CD4-positive, alpha-beta memory T cell (primary cell): ENCODE measurements at regions not wholly inside any gene's neighbourhood (a gene's known extent, or its start where the extent isn't known, plus 50 kb on each side); places are given as distances from the start of the nearest gene placed in this dataset.
"Not testable (repeated sequence)": the region's sequence is repeated elsewhere in the genome, so short reads cannot be mapped to it uniquely, and the experiment has no call there.

Source experiments
- CTCF ChIA-PET: fragments of 350-600 bp; sonication (Branson Sonifier 250); formaldehyde crosslinking; loops from one replicate; lab custom pipeline; 2021; ENCODE audit warnings: inconsistent platforms; ENCODE audit not compliant: partially characterized antibody; lab: Charles Lee
- POLR2A ChIA-PET: fragments of 350-600 bp; sonication (Branson Sonifier 250); formaldehyde crosslinking; loops from one replicate; lab custom pipeline; 2021; ENCODE audit not compliant: partially characterized antibody; lab: Charles Lee
- DNase-seq, 5 donors: peaks; one replicate each; pipeline versions ENCODE4 v3.0.0 to v3.0.0-alpha.2; 2020 to 2022; ENCODE audit warnings: mixed read lengths in 1 of 5
- H3K27ac ChIP-seq: one replicate; pipeline ENCODE4 v1.7.0; 2013; ENCODE audit warnings: low read depth, low read length
- H3K27me3 ChIP-seq: 2 replicates; pipeline ENCODE4 v1.7.0; 2013; ENCODE audit warnings: mild to moderate bottlenecking, low read length, moderate library complexity; ENCODE audit not compliant: insufficient read depth
- H3K36me3 ChIP-seq: 2 replicates; pipeline ENCODE4 v1.7.0; 2013; ENCODE audit warnings: mild to moderate bottlenecking, low read length, moderate library complexity; ENCODE audit not compliant: insufficient read depth
- H3K4me1 ChIP-seq: 2 replicates; pipeline ENCODE4 v1.7.0; 2013; ENCODE audit warnings: mild to moderate bottlenecking, low read length, moderate library complexity; ENCODE audit not compliant: insufficient read depth
- H3K4me3 ChIP-seq, 2 donors: one replicate each; pipeline ENCODE4 v1.7.0; 2013; ENCODE audit warnings: low read length in 2 of 2, mild to moderate bottlenecking in 1 of 2
- H3K9me3 ChIP-seq, 2 donors: one replicate each; pipeline ENCODE4 v1.7.0; 2013; ENCODE audit warnings: low read length in 2 of 2, control low read depth in 1 of 2; ENCODE audit not compliant: control insufficient read depth in 1 of 2
- H3K27ac Mint-ChIP-seq, 7 donors: one replicate each; pipeline ENCODE4 v1.8.0; 2020 to 2021; ENCODE audit warnings: mixed read lengths in 7 of 7, mild to moderate bottlenecking in 6 of 7, inconsistent platforms in 3 of 7, moderate library complexity in 3 of 7
- H3K27me3 Mint-ChIP-seq, 2 donors: one replicate each; pipeline ENCODE4 v1.8.0; 2020 to 2021; ENCODE audit warnings: mixed read lengths in 2 of 2
- H3K36me3 Mint-ChIP-seq, 2 donors: one replicate each; pipeline ENCODE4 v1.8.0; 2020 to 2021; ENCODE audit warnings: mixed read lengths in 2 of 2, inconsistent platforms in 1 of 2, mild to moderate bottlenecking in 1 of 2
- H3K4me1 Mint-ChIP-seq, 4 donors: one replicate each; pipeline ENCODE4 v1.8.0; 2020 to 2021; ENCODE audit warnings: mixed read lengths in 4 of 4, mild to moderate bottlenecking in 1 of 4
- H3K4me3 Mint-ChIP-seq, 8 donors: one replicate each; pipeline ENCODE4 v1.8.0; 2020 to 2021; ENCODE audit warnings: mixed read lengths in 8 of 8, mild to moderate bottlenecking in 7 of 8, moderate library complexity in 6 of 8, inconsistent platforms in 3 of 8
- H3K9me3 Mint-ChIP-seq, 8 donors: one replicate each; pipeline ENCODE4 v1.8.0; 2020 to 2021; ENCODE audit warnings: mixed read lengths in 8 of 8, mild to moderate bottlenecking in 5 of 8, inconsistent platforms in 3 of 8, moderate library complexity in 1 of 8
- intact Hi-C: fragments of 100-400 bp; cut with micrococcal nuclease; formaldehyde crosslinking; loops from one replicate; pipeline ENCODE4 v1.15.1; 2023

- H3K27ac Mint-ChIP-seq, H3K4me3 ChIP-seq, H3K27me3 Mint-ChIP-seq, CTCF ChIA-PET, H3K27ac ChIP-seq, intact Hi-C loops, H3K9me3 ChIP-seq, POLR2A ChIA-PET, H3K4me1 ChIP-seq, H3K4me3 Mint-ChIP-seq, DNase-seq, H3K9me3 Mint-ChIP-seq, H3K4me1 Mint-ChIP-seq, H3K36me3 Mint-ChIP-seq, H3K27me3 ChIP-seq, H3K36me3 ChIP-seq: not testable (repeated sequence)
These were observed 155.0 kb downstream of the THBS2 start for GRCh38 chr6:169098651-169099050.

- Histone ChIP-seq H3K36me3 (no peaks in the 10 kb centered on the region), H3K4me1 (no peaks in the 10 kb centered on the region), H3K4me3 (no peak overlapping the region), H3K9me3 (no peaks in the 10 kb centered on the region), H3K27me3 (no peaks in the 10 kb centered on the region), H3K27ac (no peak overlapping the region)
- Mint-ChIP-seq H3K4me1 (no peaks in the 10 kb centered on the region), H3K36me3 (no peaks in the 10 kb centered on the region), H3K27me3 (peaks cover 0 to 3% of the 10 kb centered on the region in 2 donors), H3K27ac (no peak overlapping the region), H3K9me3 (peaks cover 0 to 5% (median 0%) of the 10 kb centered on the region in 8 donors), H3K4me3 (no peak overlapping the region)
- no peak for DNase-seq
- intact Hi-C loops = no loop called here
- ChIA-PET POLR2A (no interaction called here), CTCF (no interaction called here)
These were observed 155.5 kb downstream of the THBS2 start for GRCh38 chr6:169098116-169098515.

GRCh38 chr6:169097381-169097959, 156.2 kb downstream of the THBS2 start:
- no peaks in the 10 kb centered on the region for H3K27me3 ChIP-seq
- H3K36me3 ChIP-seq = no peaks in the 10 kb centered on the region
- Mint-ChIP-seq H3K4me1 (no peaks in the 10 kb centered on the region), H3K27me3 (peaks cover 0 to 3% of the 10 kb centered on the region in 2 donors), H3K9me3 (peaks cover 0 to 9% (median under 1%) of the 10 kb centered on the region in 8 donors), H3K27ac (no peak overlapping the region), H3K4me3 (no peak overlapping the region), H3K36me3 (no peaks in the 10 kb centered on the region)
- POLR2A ChIA-PET = no interaction called here
- DNase-seq = no peak
- CTCF ChIA-PET = no interaction called here
- no peaks in the 10 kb centered on the region for H3K4me1 ChIP-seq
- H3K4me3 ChIP-seq = no peak overlapping the region
- H3K9me3 ChIP-seq = no peaks in the 10 kb centered on the region
- H3K27ac ChIP-seq = no peak overlapping the region
- intact Hi-C loops = no loop called here

- H3K9me3 Mint-ChIP-seq = peaks cover 0 to 14% (median 9%) of the 10 kb centered on the region in 8 donors
- no peak overlapping the region for H3K27ac Mint-ChIP-seq
- Histone ChIP-seq H3K4me1 (no peaks in the 10 kb centered on the region), H3K36me3 (no peaks in the 10 kb centered on the region), H3K27ac (no peak overlapping the region), H3K4me3 (no peak overlapping the region), H3K9me3 (no peaks in the 10 kb centered on the region), H3K27me3 (no peaks in the 10 kb centered on the region)
- intact Hi-C loops = no loop called here
- no peaks in the 10 kb centered on the region for H3K36me3 Mint-ChIP-seq
- no peak for DNase-seq
- ChIA-PET POLR2A (no interaction called here), CTCF (no interaction called here)
- peaks cover 0 to 3% of the 10 kb centered on the region in 2 donors for H3K27me3 Mint-ChIP-seq
- H3K4me1 Mint-ChIP-seq = no peaks in the 10 kb centered on the region
- H3K4me3 Mint-ChIP-seq = no peak overlapping the region
These were observed 157.3 kb downstream of the THBS2 start for GRCh38 chr6:169096388-169096787.

- Mint-ChIP-seq H3K9me3 (peaks cover 0 to 22% (median 14%) of the 10 kb centered on the region in 8 donors), H3K27ac (no peak overlapping the region), H3K27me3 (peaks cover 0 to 3% of the 10 kb centered on the region in 2 donors), H3K4me3 (no peak overlapping the region), H3K4me1 (no peaks in the 10 kb centered on the region), H3K36me3 (peaks cover 0 to 1% of the 10 kb centered on the region in 2 donors)
- no peak overlapping the region for H3K27ac ChIP-seq
- no peaks in the 10 kb centered on the region for H3K36me3 ChIP-seq
- no peak overlapping the region for H3K4me3 ChIP-seq
- peaks cover 0 to 4% of the 10 kb centered on the region in 2 donors for H3K9me3 ChIP-seq
- no peaks in the 10 kb centered on the region for H3K27me3 ChIP-seq
- intact Hi-C loops = no loop called here
- ChIA-PET POLR2A (no interaction called here), CTCF (no interaction called here)
- DNase-seq = no peak
- H3K4me1 ChIP-seq = no peaks in the 10 kb centered on the region
These were observed 158.5 kb downstream of the THBS2 start for GRCh38 chr6:169095153-169095552.

- Mint-ChIP-seq H3K9me3 (peaks cover 2 to 28% (median 19%) of the 10 kb centered on the region in 8 donors), H3K36me3 (peaks cover 0 to 4% of the 10 kb centered on the region in 2 donors), H3K4me3 (no peak overlapping the region), H3K27me3 (peaks cover 0 to 3% of the 10 kb centered on the region in 2 donors), H3K4me1 (no peaks in the 10 kb centered on the region), H3K27ac (no peak overlapping the region)
- H3K36me3 ChIP-seq = no peaks in the 10 kb centered on the region
- POLR2A ChIA-PET = no interaction called here
- CTCF ChIA-PET = no interaction called here
- DNase-seq = no peak
- H3K9me3 ChIP-seq = peaks cover 0 to 4% of the 10 kb centered on the region in 2 donors
- H3K27me3 ChIP-seq = no peaks in the 10 kb centered on the region
- H3K27ac ChIP-seq = no peak overlapping the region
- no peaks in the 10 kb centered on the region for H3K4me1 ChIP-seq
- intact Hi-C loops = no loop called here
- no peak overlapping the region for H3K4me3 ChIP-seq
These were observed 159.1 kb downstream of the THBS2 start for GRCh38 chr6:169094552-169094950.

- DNase-seq = no peak
- intact Hi-C loops = no loop called here
- POLR2A ChIA-PET = no interaction called here
- H3K27me3 ChIP-seq = no peaks in the 10 kb centered on the region
- Mint-ChIP-seq H3K4me1 (no peaks in the 10 kb centered on the region), H3K36me3 (peaks cover 0 to 4% of the 10 kb centered on the region in 2 donors), H3K9me3 (peaks cover 2 to 29% (median 20%) of the 10 kb centered on the region in 8 donors), H3K4me3 (no peak overlapping the region), H3K27ac (no peak overlapping the region), H3K27me3 (peaks cover 0 to 3% of the 10 kb centered on the region in 2 donors)
- H3K4me1 ChIP-seq = no peaks in the 10 kb centered on the region
- CTCF ChIA-PET = interaction anchor here (1.6 kb wide), 1 partner anchor 12 kb away, joined by 4 read pairs; no protein-coding TSS in a partner anchor
- H3K9me3 ChIP-seq = peaks cover 0 to 4% of the 10 kb centered on the region in 2 donors
- no peak overlapping the region for H3K27ac ChIP-seq
- H3K36me3 ChIP-seq = no peaks in the 10 kb centered on the region
- no peak overlapping the region for H3K4me3 ChIP-seq
These were observed 159.7 kb downstream of the THBS2 start for GRCh38 chr6:169093770-169094551.
